ENCODE measurements at regions not wholly inside any gene's neighbourhood (a gene's known extent, or its start where the extent isn't known, plus 50 kb on each side); places are given as distances from the start of the nearest gene placed in this dataset.

DNA sequence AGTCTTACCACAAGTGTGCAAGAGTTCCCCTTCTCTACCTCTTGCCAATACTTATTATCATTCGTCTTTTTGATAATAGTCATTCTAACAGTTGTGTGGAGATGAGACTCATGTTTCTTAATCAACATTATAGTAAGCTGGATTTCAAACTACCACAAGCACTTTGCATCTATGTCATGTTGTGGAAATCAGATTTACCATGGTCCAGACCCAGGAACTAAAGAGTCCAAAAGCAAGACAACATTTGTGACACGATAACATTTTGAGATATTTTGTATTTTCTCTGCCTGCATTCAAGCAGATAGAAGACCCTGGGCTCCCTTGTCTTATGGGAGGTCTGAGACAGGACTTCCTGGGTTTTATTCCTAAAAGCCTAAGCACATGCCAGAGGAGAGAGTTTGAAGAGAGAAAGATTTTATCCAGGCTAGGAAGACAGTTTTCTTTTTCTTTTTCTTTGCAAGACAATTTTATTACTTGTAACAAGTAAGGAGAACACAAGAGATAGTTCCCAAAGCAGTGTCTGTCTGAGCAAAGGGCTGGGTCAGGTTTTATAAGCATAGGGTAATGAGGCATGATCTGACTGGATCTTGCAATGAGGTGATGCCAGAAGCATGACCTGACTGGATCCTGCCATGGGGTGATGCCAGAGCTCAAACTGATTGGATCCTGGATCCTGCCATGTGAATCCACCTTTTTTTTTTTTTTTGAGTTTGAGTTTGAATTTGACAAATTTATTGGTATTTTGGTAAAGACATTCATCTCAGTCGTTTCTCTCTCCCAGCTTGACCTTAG lies 180.5 kb upstream of the HMGA2 start:
- DNase-seq (ENCODE audit: low spot score), result no peak
- TF ChIP-seq, protein P1, sequence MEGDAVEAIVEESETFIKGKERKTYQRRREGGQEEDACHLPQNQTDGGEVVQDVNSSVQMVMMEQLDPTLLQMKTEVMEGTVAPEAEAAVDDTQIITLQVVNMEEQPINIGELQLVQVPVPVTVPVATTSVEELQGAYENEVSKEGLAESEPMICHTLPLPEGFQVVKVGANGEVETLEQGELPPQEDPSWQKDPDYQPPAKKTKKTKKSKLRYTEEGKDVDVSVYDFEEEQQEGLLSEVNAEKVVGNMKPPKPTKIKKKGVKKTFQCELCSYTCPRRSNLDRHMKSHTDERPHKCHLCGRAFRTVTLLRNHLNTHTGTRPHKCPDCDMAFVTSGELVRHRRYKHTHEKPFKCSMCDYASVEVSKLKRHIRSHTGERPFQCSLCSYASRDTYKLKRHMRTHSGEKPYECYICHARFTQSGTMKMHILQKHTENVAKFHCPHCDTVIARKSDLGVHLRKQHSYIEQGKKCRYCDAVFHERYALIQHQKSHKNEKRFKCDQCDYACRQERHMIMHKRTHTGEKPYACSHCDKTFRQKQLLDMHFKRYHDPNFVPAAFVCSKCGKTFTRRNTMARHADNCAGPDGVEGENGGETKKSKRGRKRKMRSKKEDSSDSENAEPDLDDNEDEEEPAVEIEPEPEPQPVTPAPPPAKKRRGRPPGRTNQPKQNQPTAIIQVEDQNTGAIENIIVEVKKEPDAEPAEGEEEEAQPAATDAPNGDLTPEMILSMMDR (IDR thresholded peaks at IDR 0.05; ENCODE audit: extremely low read depth, missing control alignments), result no peak

DNA sequence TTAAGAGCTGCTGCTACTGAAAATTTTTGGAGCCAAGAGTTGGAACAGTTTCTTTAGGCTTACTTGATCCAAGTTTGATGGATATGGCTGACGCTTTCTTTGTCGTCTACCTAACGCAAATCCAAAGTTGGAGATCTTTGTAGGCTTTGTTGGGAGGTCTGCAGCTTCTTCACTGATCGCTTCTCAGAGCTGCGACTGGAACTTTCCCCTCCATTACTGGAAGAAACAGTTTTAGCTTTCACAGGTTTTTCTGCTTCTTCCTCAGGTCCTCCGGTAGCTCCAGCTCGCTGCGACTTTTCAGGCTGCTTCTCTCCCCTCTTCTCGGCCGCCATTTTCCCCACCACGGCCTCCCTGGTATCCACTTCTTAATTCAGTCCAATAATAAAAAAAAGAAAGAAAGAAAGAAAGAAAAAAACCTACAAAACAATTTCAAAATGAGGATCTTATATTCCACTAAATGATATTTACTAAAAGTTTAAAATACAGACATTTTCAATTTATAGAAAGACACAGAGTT lies 178.1 kb upstream of the HMGA2 start:
- TF ChIP-seq, protein P1 (IDR thresholded peaks at IDR 0.05; ENCODE audit: extremely low read depth, missing control alignments), result no peak
- DNase-seq (ENCODE audit: low spot score), result no peak

DNA sequence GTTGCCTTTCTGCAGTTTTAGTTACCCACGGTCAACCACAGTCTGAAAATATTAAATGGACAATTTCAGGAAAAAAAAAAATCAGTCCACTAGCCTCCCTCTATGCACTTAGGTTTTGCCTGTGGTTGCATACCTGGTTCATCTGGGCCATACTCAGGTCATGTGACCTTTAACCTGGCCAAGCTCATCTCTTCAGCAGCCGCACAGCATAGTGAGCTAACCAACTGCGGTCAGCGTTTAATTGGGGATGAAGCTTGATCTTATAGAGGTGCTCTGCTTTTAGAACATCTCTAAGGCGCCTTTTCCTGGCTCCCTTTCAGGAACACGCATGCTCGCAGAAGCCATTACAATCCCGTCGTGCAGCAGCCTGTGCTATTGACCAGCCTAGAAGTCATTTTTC lies 177.2 kb upstream of the HMGA2 start:
- TF ChIP-seq, protein P1 (IDR thresholded peaks at IDR 0.05; ENCODE audit: extremely low read depth, missing control alignments), result no peak
- no peak for DNase-seq (ENCODE audit: low spot score)

DNA sequence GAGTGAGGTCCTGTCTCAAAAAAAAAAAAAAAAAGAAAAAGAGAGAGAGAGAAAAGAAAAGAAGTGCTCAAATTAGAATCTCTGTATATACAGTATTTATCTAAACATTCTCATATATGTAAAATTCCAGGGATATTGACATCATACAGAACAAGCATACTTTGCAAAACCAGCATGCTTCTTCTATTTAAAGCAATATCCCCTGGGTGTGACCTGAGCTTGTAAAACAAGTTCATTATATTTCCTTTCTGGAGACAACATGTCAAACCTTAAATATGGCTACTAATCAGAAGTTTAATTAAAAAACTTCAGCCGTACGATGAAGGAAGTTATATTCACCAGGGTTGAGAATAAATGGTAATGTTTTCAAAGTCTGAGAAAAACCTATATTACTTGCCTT lies 175.8 kb upstream of the HMGA2 start:
- no peak for DNase-seq (ENCODE audit: low spot score)
- TF ChIP-seq, protein P1 (IDR thresholded peaks at IDR 0.05; ENCODE audit: extremely low read depth, missing control alignments), result no peak

DNA sequence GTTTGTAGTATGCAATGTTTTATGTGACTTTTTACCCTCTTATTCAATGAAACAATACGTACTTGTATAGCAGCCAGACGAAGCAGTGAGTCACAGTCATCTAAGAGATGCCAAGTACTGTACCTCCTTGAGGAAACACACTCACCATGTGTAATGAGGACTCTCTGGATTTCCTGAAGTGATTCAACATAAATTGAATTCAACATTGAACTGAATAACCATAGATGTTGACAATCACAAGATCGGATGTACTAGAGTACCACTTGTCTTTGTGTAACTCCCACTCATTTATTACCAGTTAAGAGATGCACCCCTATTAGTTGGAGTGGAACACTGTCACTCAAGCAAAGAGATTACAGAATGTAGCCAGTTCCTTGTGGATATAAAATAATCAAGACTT lies 175.2 kb upstream of the HMGA2 start:
- DNase-seq (ENCODE audit: low spot score), result no peak
- TF ChIP-seq, protein P1 (IDR thresholded peaks at IDR 0.05; ENCODE audit: extremely low read depth, missing control alignments), result no peak

DNA sequence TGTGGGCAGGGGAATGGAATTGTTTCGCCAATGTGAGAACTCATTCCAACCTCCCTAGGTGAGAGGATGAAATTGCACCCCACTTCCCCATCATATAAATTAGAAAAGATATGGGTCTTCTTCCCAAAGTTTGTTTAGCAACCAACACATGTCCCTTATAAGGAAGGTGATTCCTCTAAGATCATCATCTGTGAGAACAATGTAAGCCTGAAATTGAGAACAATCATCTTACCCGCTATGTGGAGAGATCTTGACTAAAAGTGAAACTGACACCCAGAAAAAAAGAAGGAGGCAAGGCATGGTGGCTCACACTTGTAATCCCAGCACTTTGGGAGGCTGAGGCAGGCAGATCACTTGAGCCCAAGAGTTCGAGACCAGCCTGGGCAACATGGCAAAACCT lies 173.2 kb upstream of the HMGA2 start:
- TF ChIP-seq, protein P1 (IDR thresholded peaks at IDR 0.05; ENCODE audit: extremely low read depth, missing control alignments), result no peak
- no peak for DNase-seq (ENCODE audit: low spot score)

DNA sequence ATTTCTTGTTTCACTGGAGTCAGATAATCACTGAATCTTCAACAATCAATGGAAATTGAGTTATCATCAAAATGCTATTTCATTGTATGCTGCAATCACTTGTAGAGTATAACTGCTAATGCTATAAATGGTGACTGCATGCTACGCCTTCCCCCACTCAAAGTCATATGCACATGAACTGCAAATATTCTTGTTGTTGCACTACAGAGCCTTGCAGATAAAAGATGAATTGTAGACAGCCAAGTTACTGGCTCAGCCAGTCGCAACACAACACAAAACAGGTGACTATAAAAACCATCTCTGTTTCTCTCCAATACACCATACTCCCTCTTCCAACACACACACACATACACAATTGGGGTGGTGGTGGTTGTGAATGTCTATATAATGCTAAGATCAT lies 171.0 kb upstream of the HMGA2 start:
- TF ChIP-seq, protein P1 (IDR thresholded peaks at IDR 0.05; ENCODE audit: extremely low read depth, missing control alignments), result no peak
- DNase-seq (ENCODE audit: low spot score), result no peak
